Activated CD4-positive, alpha-beta T cell treated with anti-CD3 and anti-CD28 coated beads for 36 hours (primary cell): ENCODE measurements at regions not wholly inside any gene's neighbourhood (a gene's known extent, or its start where the extent isn't known, plus 50 kb on each side); places are given as distances from the start of the nearest gene placed in this dataset.
"Not testable (repeated sequence)": the region's sequence is repeated elsewhere in the genome, so short reads cannot be mapped to it uniquely, and the experiment has no call there.

Experiments
- ATAC-seq: fragments of 200-7000 bp; cut with Tn5 transposase; one replicate; pipeline ENCODE4 v1.10.0; 2021; ENCODE audit warnings: mild to moderate bottlenecking, moderate library complexity
- CTCF ChIA-PET: fragments of 350-600 bp; sonication (Branson Sonifier 250); formaldehyde crosslinking; loops from one replicate; lab custom pipeline; 2021; ENCODE audit warnings: antibody characterized with exemption; lab: Charles Lee
- POLR2A ChIA-PET: fragments of 350-600 bp; sonication (Branson Sonifier 250); formaldehyde crosslinking; loops from one replicate; lab custom pipeline; 2021; ENCODE audit warnings: antibody characterized with exemption, inconsistent platforms; lab: Charles Lee
- DNase-seq: peaks from one replicate; pipeline ENCODE4 v3.0.0-alpha.2; 2020
- H3K27ac Mint-ChIP-seq: one replicate; pipeline ENCODE4 v1.8.0; 2021; ENCODE audit warnings: mixed read lengths
- H3K27me3 Mint-ChIP-seq: one replicate; pipeline ENCODE4 v1.8.0; 2021; ENCODE audit warnings: mixed read lengths
- H3K36me3 Mint-ChIP-seq: one replicate; pipeline ENCODE4 v1.8.0; 2021; ENCODE audit warnings: low read depth, mixed read lengths
- H3K4me1 Mint-ChIP-seq: one replicate; pipeline ENCODE4 v1.8.0; 2021; ENCODE audit warnings: mixed read lengths
- H3K4me3 Mint-ChIP-seq: one replicate; pipeline ENCODE4 v1.8.0; 2021; ENCODE audit warnings: mild to moderate bottlenecking, moderate library complexity, mixed read lengths
- H3K9me3 Mint-ChIP-seq: one replicate; pipeline ENCODE4 v1.8.0; 2021; ENCODE audit warnings: low read depth, mixed read lengths
- intact Hi-C, 2 experiments: fragments of 100-400 bp; cut with DNase I in 1 of 2; cut with micrococcal nuclease in 1 of 2; formaldehyde crosslinking; loops; one replicate each; pipeline versions ENCODE4 v1.14.2 to v1.15.1; 2022 to 2024; cut with DNase I, micrococcal nuclease

- intact Hi-C loops, result no loop called here
- H3K4me1 Mint-ChIP-seq, result no peaks in the 10 kb centered on the region
Measured at GRCh38 chr20:12076200-12076599, 158.5 kb downstream of the BTBD3 start.

GRCh38 chr20:12077875-12078274, 160.2 kb downstream of the BTBD3 start:
- no peaks in the 10 kb centered on the region for H3K4me1 Mint-ChIP-seq
- ChIA-PET POLR2A (no interaction called here), CTCF (no interaction called here)
- H3K27me3 Mint-ChIP-seq, result no peaks in the 10 kb centered on the region
- intact Hi-C loops, result no loop called here
- no peak overlapping the region for H3K27ac Mint-ChIP-seq
- H3K4me3 Mint-ChIP-seq, result no peak overlapping the region
- ATAC-seq, result no peak
- no peak for DNase-seq
- H3K9me3 Mint-ChIP-seq, result no peaks in the 10 kb centered on the region
- H3K36me3 Mint-ChIP-seq, result no peaks in the 10 kb centered on the region

More at GRCh38 chr20:12076200-12076599, 158.5 kb downstream of the BTBD3 start:
- no peaks in the 10 kb centered on the region for H3K36me3 Mint-ChIP-seq
- ChIA-PET POLR2A (no interaction called here), CTCF (no interaction called here)
- H3K9me3 Mint-ChIP-seq, result no peaks in the 10 kb centered on the region
- H3K27ac Mint-ChIP-seq, result no peak overlapping the region
- H3K27me3 Mint-ChIP-seq, result no peaks in the 10 kb centered on the region
- DNase-seq (no peak), ATAC-seq (no peak)
- H3K4me3 Mint-ChIP-seq, result no peak overlapping the region

- Mint-ChIP-seq H3K4me1 (no peaks in the 10 kb centered on the region), H3K9me3 (no peaks in the 10 kb centered on the region), H3K4me3 (no peak overlapping the region), H3K27ac (no peak overlapping the region), H3K27me3 (no peaks in the 10 kb centered on the region), H3K36me3 (no peaks in the 10 kb centered on the region)
- POLR2A ChIA-PET, result no interaction called here
- intact Hi-C loops, result no loop called here
- no peak for ATAC-seq
- CTCF ChIA-PET, result interaction anchor here (0.6 kb wide), 1 partner anchor 834 kb away, joined by 3 read pairs; no protein-coding TSS in a partner anchor
- DNase-seq, result no peak
Measured at GRCh38 chr20:12079490-12079889, 161.8 kb downstream of the BTBD3 start.

- intact Hi-C loops, result no loop called here
- Mint-ChIP-seq H3K4me1 (no peaks in the 10 kb centered on the region), H3K9me3 (no peaks in the 10 kb centered on the region), H3K36me3 (no peaks in the 10 kb centered on the region), H3K27me3 (no peaks in the 10 kb centered on the region), H3K27ac (no peak overlapping the region), H3K4me3 (no peak overlapping the region)
- ATAC-seq, result no peak
- CTCF ChIA-PET, result no interaction called here
- no peak for DNase-seq
- POLR2A ChIA-PET, result no interaction called here
Measured at GRCh38 chr20:12083269-12083668, 165.6 kb downstream of the BTBD3 start.

- Mint-ChIP-seq H3K9me3 (no peaks in the 10 kb centered on the region), H3K4me1 (no peaks in the 10 kb centered on the region), H3K4me3 (no peak overlapping the region), H3K27me3 (no peaks in the 10 kb centered on the region), H3K36me3 (no peaks in the 10 kb centered on the region), H3K27ac (no peak overlapping the region)
- ChIA-PET POLR2A (interaction anchor here (0.6 to 0.7 kb wide), 2 partner anchors 190 to 768 kb away, joined by 3 read pairs; no protein-coding TSS in a partner anchor), CTCF (no interaction called here)
- DNase-seq (no peak), ATAC-seq (no peak)
- intact Hi-C loops, result no loop called here
Measured at GRCh38 chr20:12084482-12084881, 166.8 kb downstream of the BTBD3 start.

- ChIA-PET CTCF (interaction anchor here (0.7 kb wide), 1 partner anchor 202 kb away, joined by 3 read pairs; no protein-coding TSS in a partner anchor), POLR2A (no interaction called here)
- intact Hi-C loops, result no loop called here
- ATAC-seq, result no peak
- no peak overlapping the region for H3K4me3 Mint-ChIP-seq
- no peaks in the 10 kb centered on the region for H3K9me3 Mint-ChIP-seq
- no peaks in the 10 kb centered on the region for H3K27me3 Mint-ChIP-seq
- no peak overlapping the region for H3K27ac Mint-ChIP-seq
- no peaks in the 10 kb centered on the region for H3K4me1 Mint-ChIP-seq
- H3K36me3 Mint-ChIP-seq, result no peaks in the 10 kb centered on the region
- DNase-seq, result no peak
Measured at GRCh38 chr20:12086359-12086758, 168.7 kb downstream of the BTBD3 start.

GRCh38 chr20:12090920-12091319, 173.2 kb downstream of the BTBD3 start:
- H3K27ac Mint-ChIP-seq, result no peak overlapping the region
- ATAC-seq, result no peak
- no peak overlapping the region for H3K4me3 Mint-ChIP-seq
- H3K27me3 Mint-ChIP-seq, result no peaks in the 10 kb centered on the region
- H3K9me3 Mint-ChIP-seq, result no peaks in the 10 kb centered on the region
- ChIA-PET CTCF (interaction anchor here (0.7 kb wide), 1 partner anchor 88 kb away, joined by 4 read pairs; no protein-coding TSS in a partner anchor), POLR2A (no interaction called here)
- H3K36me3 Mint-ChIP-seq, result no peaks in the 10 kb centered on the region
- intact Hi-C loops, result no loop called here
- no peaks in the 10 kb centered on the region for H3K4me1 Mint-ChIP-seq
- no peak for DNase-seq

GRCh38 chr20:12093057-12093796, 175.5 kb downstream of the BTBD3 start:
- H3K4me1 Mint-ChIP-seq, result no peaks in the 10 kb centered on the region
- no peaks in the 10 kb centered on the region for H3K36me3 Mint-ChIP-seq
- no peak for DNase-seq
- POLR2A ChIA-PET, result no interaction called here
- H3K4me3 Mint-ChIP-seq, result no peak overlapping the region
- peaks cover under 1% of the 10 kb centered on the region for H3K27me3 Mint-ChIP-seq
- H3K9me3 Mint-ChIP-seq, result no peaks in the 10 kb centered on the region
- H3K27ac Mint-ChIP-seq, result no peak overlapping the region
- intact Hi-C loops, result no loop called here
- no peak for ATAC-seq
- CTCF ChIA-PET, result interaction anchor here (0.6 kb wide), 1 partner anchor 538 kb away, joined by 3 read pairs; no protein-coding TSS in a partner anchor

GRCh38 chr20:12093797-12094190, 176.1 kb downstream of the BTBD3 start:
- H3K27me3 Mint-ChIP-seq, ATAC-seq, H3K27ac Mint-ChIP-seq, H3K4me3 Mint-ChIP-seq, H3K36me3 Mint-ChIP-seq, DNase-seq, H3K4me1 Mint-ChIP-seq, intact Hi-C loops, POLR2A ChIA-PET, H3K9me3 Mint-ChIP-seq: not testable (repeated sequence)
- CTCF ChIA-PET, result interaction anchor here (0.6 to 0.7 kb wide), 2 partner anchors 17 to 1961 kb away, joined by 3 read pairs; no protein-coding TSS in a partner anchor

- ChIA-PET CTCF (no interaction called here), POLR2A (no interaction called here)
- H3K9me3 Mint-ChIP-seq, result no peaks in the 10 kb centered on the region
- no peaks in the 10 kb centered on the region for H3K36me3 Mint-ChIP-seq
- H3K4me1 Mint-ChIP-seq, result no peaks in the 10 kb centered on the region
- no peak overlapping the region for H3K4me3 Mint-ChIP-seq
- ATAC-seq (no peak), DNase-seq (no peak)
- intact Hi-C loops, result no loop called here
- H3K27ac Mint-ChIP-seq, result no peak overlapping the region
- H3K27me3 Mint-ChIP-seq, result peaks cover 2% of the 10 kb centered on the region
Measured at GRCh38 chr20:12095180-12095920, 177.7 kb downstream of the BTBD3 start.

- POLR2A ChIA-PET, result no interaction called here
- ATAC-seq, result no peak
- no peak overlapping the region for H3K4me3 Mint-ChIP-seq
- no peak overlapping the region for H3K27ac Mint-ChIP-seq
- peaks cover 2% of the 10 kb centered on the region for H3K27me3 Mint-ChIP-seq
- H3K9me3 Mint-ChIP-seq, result no peaks in the 10 kb centered on the region
- intact Hi-C loops, result no loop called here
- CTCF ChIA-PET, result no interaction called here
- no peaks in the 10 kb centered on the region for H3K4me1 Mint-ChIP-seq
- DNase-seq, result no peak
- no peaks in the 10 kb centered on the region for H3K36me3 Mint-ChIP-seq
Measured at GRCh38 chr20:12098421-12098820, 180.7 kb downstream of the BTBD3 start.

GRCh38 chr20:12108846-12109245, 191.2 kb downstream of the BTBD3 start:
- ChIA-PET POLR2A (no interaction called here), CTCF (no interaction called here)
- no peak for DNase-seq
- H3K27ac Mint-ChIP-seq, result no peak overlapping the region
- ATAC-seq, result no peak
- no peaks in the 10 kb centered on the region for H3K27me3 Mint-ChIP-seq
- no peaks in the 10 kb centered on the region for H3K36me3 Mint-ChIP-seq
- H3K4me3 Mint-ChIP-seq, result no peak overlapping the region
- peaks cover 12% of the 10 kb centered on the region for H3K9me3 Mint-ChIP-seq
- intact Hi-C loops, result no loop called here
- H3K4me1 Mint-ChIP-seq, result no peaks in the 10 kb centered on the region
